BE2C (cell line): ENCODE measurements at regions not wholly inside any gene's neighbourhood (a gene's known extent, or its start where the extent isn't known, plus 50 kb on each side); places are given as distances from the start of the nearest gene placed in this dataset.

Experiments
- DNase-seq: peaks from one replicate; pipeline ENCODE4 v3.0.0-alpha.2; 2020
- H3K27me3 ChIP-seq: fragments of 250-450 bp; sonication (Bioruptor Pico); 2 replicates; pipeline ENCODE4 v1.5.1; 2020; ENCODE audit warnings: mild to moderate bottlenecking
- H3K36me3 ChIP-seq: fragments of 250-450 bp; sonication (Bioruptor Pico); 2 replicates; pipeline ENCODE4 v1.5.1; 2020; ENCODE audit warnings: mild to moderate bottlenecking
- H3K4me1 ChIP-seq: fragments of 250-450 bp; sonication (Bioruptor Pico); 2 replicates; pipeline ENCODE4 v1.5.1; 2020
- H3K4me3 ChIP-seq: 2 replicates; pipeline ENCODE4 v1.5.1; 2011; ENCODE audit warnings: low read depth, low read length
- H3K9me3 ChIP-seq: fragments of 250-450 bp; sonication (Bioruptor Pico); 2 replicates; pipeline ENCODE4 v1.5.1; 2020
- CTCF ChIP-seq: IDR thresholded peaks from 2 replicates; pipeline ENCODE4 v1.5.1; 2012; ENCODE audit warnings: mild to moderate bottlenecking, low read depth, low read length

GRCh38 chr3:193859195-193859594 is 266.2 kb downstream of the OPA1 start:
- H3K4me1 ChIP-seq: no peaks in the 10 kb centered on the region
- no peaks in the 10 kb centered on the region for H3K27me3 ChIP-seq

GRCh38 chr3:193861012-193861411 is 268.0 kb downstream of the OPA1 start:
- no peaks in the 10 kb centered on the region for H3K27me3 ChIP-seq
- no peak for DNase-seq
- no peaks in the 10 kb centered on the region for H3K4me1 ChIP-seq
- no peak overlapping the region for H3K4me3 ChIP-seq
- TF ChIP-seq CTCF: no peak
- H3K36me3 ChIP-seq: no peaks in the 10 kb centered on the region
- no peaks in the 10 kb centered on the region for H3K9me3 ChIP-seq

More at GRCh38 chr3:193859195-193859594, 266.2 kb downstream of the OPA1 start:
- no peak for TF ChIP-seq CTCF
- H3K4me3 ChIP-seq: no peak overlapping the region
- H3K9me3 ChIP-seq: no peaks in the 10 kb centered on the region
- H3K36me3 ChIP-seq: no peaks in the 10 kb centered on the region
- no peak for DNase-seq

- TF ChIP-seq CTCF: no peak
- H3K27me3 ChIP-seq: no peaks in the 10 kb centered on the region
- H3K4me3 ChIP-seq: no peak overlapping the region
- no peak for DNase-seq
- no peaks in the 10 kb centered on the region for H3K4me1 ChIP-seq
- H3K9me3 ChIP-seq: no peaks in the 10 kb centered on the region
- no peaks in the 10 kb centered on the region for H3K36me3 ChIP-seq
Observed at GRCh38 chr3:193862843-193863242, 269.8 kb downstream of the OPA1 start.

- DNase-seq: no peak
- no peak for TF ChIP-seq CTCF
Observed at GRCh38 chr3:193863657-193864357, 270.8 kb downstream of the OPA1 start.

GRCh38 chr3:193865339-193865738 is 270.6 kb upstream of the HES1 start:
- no peaks in the 10 kb centered on the region for H3K9me3 ChIP-seq
- no peaks in the 10 kb centered on the region for H3K4me1 ChIP-seq
- DNase-seq: no peak

More at GRCh38 chr3:193863657-193864357, 270.8 kb downstream of the OPA1 start:
- H3K27me3 ChIP-seq: no peaks in the 10 kb centered on the region
- H3K9me3 ChIP-seq: no peaks in the 10 kb centered on the region
- H3K4me3 ChIP-seq: no peak overlapping the region
- no peaks in the 10 kb centered on the region for H3K4me1 ChIP-seq
- H3K36me3 ChIP-seq: no peaks in the 10 kb centered on the region

More at GRCh38 chr3:193865339-193865738, 270.6 kb upstream of the HES1 start:
- Histone ChIP-seq H3K27me3 (no peaks in the 10 kb centered on the region), H3K36me3 (no peaks in the 10 kb centered on the region), H3K4me3 (no peak overlapping the region)
- no peak for TF ChIP-seq CTCF
